Heart right ventricle (tissue), 16 donors: ENCODE measurements at regions not wholly inside any gene's neighbourhood (a gene's known extent, or its start where the extent isn't known, plus 50 kb on each side); places are given as distances from the start of the nearest gene placed in this dataset.

ENCODE experiments used
- ATAC-seq, 8 donors: fragments of 200-7000 bp; cut with Tn5 transposase; one replicate each; pipeline ENCODE4 v1.9.1; 2020; ENCODE audit warnings: mild to moderate bottlenecking in 8 of 8, moderate library complexity in 8 of 8, moderate number of reproducible peaks in 1 of 8
- DNase-seq, 2 donors: peaks; one replicate each; pipeline ENCODE4 v3.0.0-alpha.2; 2020
- H3K27ac ChIP-seq, 10 donors: fragments of 200-600 bp; sonication (generic) in 2 of 10; one replicate each; pipeline versions ENCODE4 v1.5.0 to v1.8.0; 2020 to 2022; ENCODE audit warnings: mild to moderate bottlenecking in 3 of 10
- H3K27me3 ChIP-seq, 7 donors: fragments of 200-600 bp; one replicate each; pipeline ENCODE4 v1.8.0; 2021 to 2022; ENCODE audit warnings: mild to moderate bottlenecking in 2 of 7
- H3K36me3 ChIP-seq, 9 donors: fragments of 200-600 bp; sonication (generic) in 1 of 9; one replicate each; pipeline versions ENCODE4 v1.5.0 to v1.8.0; 2020 to 2022; ENCODE audit warnings: mild to moderate bottlenecking in 2 of 9
- H3K4me1 ChIP-seq, 9 donors: fragments of 200-600 bp; sonication (generic) in 1 of 9; one replicate each; pipeline versions ENCODE4 v1.5.0 to v1.8.0; 2020 to 2022; ENCODE audit warnings: mild to moderate bottlenecking in 4 of 9
- H3K4me3 ChIP-seq, 10 donors: fragments of 200-600 bp; sonication (generic) in 2 of 10; one replicate each; pipeline versions ENCODE4 v1.5.0 to v1.8.0; 2020 to 2022; ENCODE audit warnings: mild to moderate bottlenecking in 7 of 10, moderate library complexity in 2 of 10
- H3K9me3 ChIP-seq, 11 donors: fragments of 200-600 bp in 10 of 11; sonication (generic) in 2 of 11; one replicate each; pipeline versions ENCODE4 v1.5.0 to v1.8.0; 2013 to 2022; ENCODE audit warnings: mild to moderate bottlenecking in 2 of 11, control low read depth in 1 of 11, moderate library complexity in 1 of 11
- WGBS, 2 donors: extraction: QIAGEN DNeasy Blood & Tissue Kit; methylation state at CpG; one replicate each; pipeline ENCODE4 v1.1.7; 2013; ENCODE audit warnings: inconsistent platforms in 1 of 2; 5-methylcytosine and 5-hydroxymethylcytosine counted together
- intact Hi-C, 10 donors: fragments of 100-400 bp; cut with DNase I; formaldehyde crosslinking; loops; one replicate each; pipeline versions ENCODE4 v1.11.1 to v1.14.2; 2022
- TF ChIP-seq, protein P1 (sequence below), 9 donors: fragments of 200-600 bp; sonication (generic) in 2 of 9; IDR thresholded peaks; one replicate each; pipeline versions ENCODE4 v1.5.0 to v1.8.0; 2021 to 2022; ENCODE audit warnings: antibody characterized with exemption in 9 of 9, mild to moderate bottlenecking in 5 of 9, moderate library complexity in 1 of 9
- donor health status: Arrhythmogenic right ventricular cardiomyopathy.
- donor health status: ischemic (EF 13 %, LVEDD 7.1; RV severe dilation, severe dysfunction).
- donor health status: healthy with polysubstance abuse.
- donor health status: DM: no; HTN: yes; CAD: no.
- donor health status: DM: no; HTN: no; CAD: no.
- donor health status: ischemic (EF 25% LVEDD 6.9; RV normal size, moderate dysfunction).
- donor health status: ischemic (EF 25% LVEDD 5.7; RV mildly dilated, moderate dysfunction).
- donor health status: healthy.
- donor health status: DM: yes; HTN: yes; CAD: no.
- donor health status: Ischemic cardiomyopathy.
- donor health status: ischemic (EF 35%, LVEDD 5.7; RV mildly dilated, moderate dysfunction).
- donor health status: nonischemic (EF 11% LVEDD 7.7; RV severe dilation, severe dysfunction).
- donor health status: DM: yes; HTN: yes; CAD: no.
- donor health status: PGD.
- donor health status: ischemic (EF 29% LVEDD 5.4; RV normal size, mild dysfunction).
- donor health status: nonischemic (EF 23%, LVEDD 6.1; RV moderate dilation, normal function).

- DNase-seq, result no peak
- H3K4me1 ChIP-seq, result peaks cover 7 to 61% (median 13%) of the 10 kb centered on the region in 9 donors
- TF ChIP-seq, protein P1, sequence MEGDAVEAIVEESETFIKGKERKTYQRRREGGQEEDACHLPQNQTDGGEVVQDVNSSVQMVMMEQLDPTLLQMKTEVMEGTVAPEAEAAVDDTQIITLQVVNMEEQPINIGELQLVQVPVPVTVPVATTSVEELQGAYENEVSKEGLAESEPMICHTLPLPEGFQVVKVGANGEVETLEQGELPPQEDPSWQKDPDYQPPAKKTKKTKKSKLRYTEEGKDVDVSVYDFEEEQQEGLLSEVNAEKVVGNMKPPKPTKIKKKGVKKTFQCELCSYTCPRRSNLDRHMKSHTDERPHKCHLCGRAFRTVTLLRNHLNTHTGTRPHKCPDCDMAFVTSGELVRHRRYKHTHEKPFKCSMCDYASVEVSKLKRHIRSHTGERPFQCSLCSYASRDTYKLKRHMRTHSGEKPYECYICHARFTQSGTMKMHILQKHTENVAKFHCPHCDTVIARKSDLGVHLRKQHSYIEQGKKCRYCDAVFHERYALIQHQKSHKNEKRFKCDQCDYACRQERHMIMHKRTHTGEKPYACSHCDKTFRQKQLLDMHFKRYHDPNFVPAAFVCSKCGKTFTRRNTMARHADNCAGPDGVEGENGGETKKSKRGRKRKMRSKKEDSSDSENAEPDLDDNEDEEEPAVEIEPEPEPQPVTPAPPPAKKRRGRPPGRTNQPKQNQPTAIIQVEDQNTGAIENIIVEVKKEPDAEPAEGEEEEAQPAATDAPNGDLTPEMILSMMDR (IDR thresholded peaks at IDR 0.05), result no peak
Measured at GRCh38 chr1:25023826-25024225, 93.8 kb upstream of the RUNX3 start.

GRCh38 chr1:25023190-25023578 is 93.1 kb upstream of the RUNX3 start:
- ATAC-seq (no peak), DNase-seq (no peak)
- H3K4me3 ChIP-seq, result no peak overlapping the region
- peak overlapping the region in 3 of 10 donors; percentile 41 to 84 (median 45) for H3K27ac ChIP-seq
- H3K36me3 ChIP-seq, result no peaks in the 10 kb centered on the region
- intact Hi-C loops, result no loop called here
- peaks cover 0 to 14% (median 7%) of the 10 kb centered on the region in 7 donors for H3K27me3 ChIP-seq
- H3K4me1 ChIP-seq, result peaks cover 7 to 55% (median 13%) of the 10 kb centered on the region in 9 donors
- 80 to 82% methylated on average over 6 of the region's 6 CpGs for WGBS, 2 donors
- H3K9me3 ChIP-seq, result no peaks in the 10 kb centered on the region
- TF ChIP-seq, protein P1 (IDR thresholded peaks at IDR 0.05), result no peak

More at GRCh38 chr1:25023826-25024225, 93.8 kb upstream of the RUNX3 start:
- H3K4me3 ChIP-seq, result no peak overlapping the region
- no peaks in the 10 kb centered on the region for H3K9me3 ChIP-seq
- H3K27me3 ChIP-seq, result peaks cover 0 to 14% (median 9%) of the 10 kb centered on the region in 7 donors
- intact Hi-C loops, result no loop called here
- H3K27ac ChIP-seq, result peak overlapping the region in 1 of 10 donors; percentile 84
- H3K36me3 ChIP-seq, result no peaks in the 10 kb centered on the region
- WGBS, 2 donors, result 89 to 91% methylated on average over 5 of the region's 5 CpGs
- no peak for ATAC-seq

GRCh38 chr1:25022361-25023189 is 92.5 kb upstream of the RUNX3 start:
- WGBS, 2 donors, result 26 to 27% methylated on average over 18 to 20 of the region's 20 CpGs
- Histone ChIP-seq H3K4me1 (peaks cover 7 to 50% (median 13%) of the 10 kb centered on the region in 9 donors), H3K9me3 (no peaks in the 10 kb centered on the region), H3K36me3 (no peaks in the 10 kb centered on the region), H3K4me3 (peak overlapping the region in 1 of 10 donors; percentile 28), H3K27ac (peak overlapping the region in 3 of 10 donors; percentile 41 to 84 (median 45)), H3K27me3 (peaks cover 0 to 9% (median 3%) of the 10 kb centered on the region in 7 donors)
- intact Hi-C loops, result no loop called here
- ATAC-seq, result peak; percentile 53 to 86 (median 76)
- peak; percentile 41 to 57 for DNase-seq
- TF ChIP-seq, protein P1 (IDR thresholded peaks at IDR 0.05), result no peak

- 79 to 89% methylated on average over 9 of the region's 9 CpGs for WGBS, 2 donors
- Histone ChIP-seq H3K27ac (peak overlapping the region in 2 of 10 donors; percentile 3 to 84), H3K4me3 (no peak overlapping the region), H3K27me3 (peaks cover 0 to 9% (median 3%) of the 10 kb centered on the region in 7 donors), H3K9me3 (no peaks in the 10 kb centered on the region), H3K4me1 (peaks cover 7 to 41% (median 13%) of the 10 kb centered on the region in 9 donors), H3K36me3 (no peaks in the 10 kb centered on the region)
- TF ChIP-seq, protein P1 (IDR thresholded peaks at IDR 0.05), result no peak
- ATAC-seq (no peak), DNase-seq (no peak)
- intact Hi-C loops, result no loop called here
Measured at GRCh38 chr1:25021591-25022215, 91.6 kb upstream of the RUNX3 start.
